Progenitor cell of endocrine pancreas (in vitro differentiated cells): ENCODE measurements at regions not wholly inside any gene's neighbourhood (a gene's known extent, or its start where the extent isn't known, plus 50 kb on each side); places are given as distances from the start of the nearest gene placed in this dataset.

Experiments used
- DNase-seq: peaks from one replicate; pipeline ENCODE4 v3.0.0; 2021; ENCODE audit warnings: low spot score; ENCODE audit not compliant: unreplicated experiment
- H3K27ac Mint-ChIP-seq: 2 replicates; pipeline ENCODE4 v1.8.0; 2021; ENCODE audit warnings: mild to moderate bottlenecking, moderate library complexity, mixed read lengths
- H3K27me3 Mint-ChIP-seq: 2 replicates; pipeline ENCODE4 v1.8.0; 2021; ENCODE audit warnings: mixed read lengths
- H3K36me3 Mint-ChIP-seq: 2 replicates; pipeline ENCODE4 v1.8.0; 2022; ENCODE audit warnings: mixed read lengths; ENCODE audit not compliant: insufficient read depth
- H3K4me1 Mint-ChIP-seq: 2 replicates; pipeline ENCODE4 v1.8.0; 2021; ENCODE audit warnings: low read depth, mixed read lengths
- H3K4me3 Mint-ChIP-seq: 2 replicates; pipeline ENCODE4 v1.8.0; 2021; ENCODE audit warnings: low read depth, mild to moderate bottlenecking, moderate library complexity, mixed read lengths
- H3K9me3 Mint-ChIP-seq: 2 replicates; pipeline ENCODE4 v1.8.0; 2021; ENCODE audit warnings: low read depth, mixed read lengths
- CTCF ChIP-seq: fragments of 200-600 bp; sonication (generic); IDR thresholded peaks from one replicate; pipeline ENCODE4 v1.5.0; 2021; ENCODE audit warnings: antibody characterized with exemption, mild to moderate bottlenecking; ENCODE audit not compliant: unreplicated experiment

DNA sequence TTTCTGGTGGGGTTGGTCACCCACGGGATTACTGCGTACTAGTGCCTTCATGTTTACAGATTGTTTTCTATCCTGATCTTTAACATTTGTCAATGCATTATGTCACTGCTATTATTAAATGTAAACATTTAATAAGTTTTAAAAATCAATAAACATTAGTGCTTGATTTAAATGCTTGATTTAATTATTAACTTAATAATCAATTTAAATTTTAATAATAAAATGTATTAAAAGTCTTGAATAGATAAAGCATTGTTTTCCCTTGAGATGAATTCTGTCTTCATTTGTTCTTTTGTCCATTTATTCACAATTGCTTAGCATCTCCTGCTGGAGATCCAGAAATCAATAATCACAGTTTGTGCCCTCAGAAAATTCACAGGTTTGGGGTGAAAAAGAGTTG, 201.8 kb upstream of the HDAC9 start:
- H3K36me3 Mint-ChIP-seq, result no peaks in the 10 kb centered on the region
- DNase-seq, result no peak
- no peaks in the 10 kb centered on the region for H3K27me3 Mint-ChIP-seq
- H3K4me3 Mint-ChIP-seq, result no peak overlapping the region
- no peak for TF ChIP-seq CTCF
- no peak overlapping the region for H3K27ac Mint-ChIP-seq
- H3K9me3 Mint-ChIP-seq, result no peaks in the 10 kb centered on the region
- no peaks in the 10 kb centered on the region for H3K4me1 Mint-ChIP-seq

DNA sequence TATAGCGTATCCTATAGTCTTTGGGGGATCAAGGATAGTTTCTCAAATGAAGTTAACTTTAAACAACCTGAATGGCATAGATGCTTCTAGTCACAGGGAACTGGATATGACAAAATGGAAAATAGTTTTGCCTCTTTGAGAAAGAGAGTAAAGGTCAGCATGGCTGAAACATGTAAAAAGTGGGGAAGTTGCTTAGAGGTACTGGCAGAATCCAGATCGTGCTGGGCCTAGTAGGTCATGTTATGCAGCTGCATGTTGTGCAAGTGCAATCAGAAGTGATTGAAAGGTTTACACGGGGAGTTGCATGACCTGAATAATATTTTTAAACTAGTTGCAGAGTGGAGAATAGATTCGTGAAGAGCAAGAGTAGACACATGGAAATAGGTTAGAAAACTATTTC, 201.1 kb upstream of the HDAC9 start:
- no peaks in the 10 kb centered on the region for H3K9me3 Mint-ChIP-seq
- no peak overlapping the region for H3K4me3 Mint-ChIP-seq
- no peak for TF ChIP-seq CTCF
- H3K27ac Mint-ChIP-seq, result no peak overlapping the region
- H3K27me3 Mint-ChIP-seq, result no peaks in the 10 kb centered on the region
- no peaks in the 10 kb centered on the region for H3K4me1 Mint-ChIP-seq
- DNase-seq, result no peak
- no peaks in the 10 kb centered on the region for H3K36me3 Mint-ChIP-seq

- DNase-seq, result no peak
- no peaks in the 10 kb centered on the region for H3K4me1 Mint-ChIP-seq
- no peak overlapping the region for H3K4me3 Mint-ChIP-seq
- H3K27ac Mint-ChIP-seq, result no peak overlapping the region
- no peaks in the 10 kb centered on the region for H3K27me3 Mint-ChIP-seq
- TF ChIP-seq CTCF, result no peak
- no peaks in the 10 kb centered on the region for H3K9me3 Mint-ChIP-seq
- H3K36me3 Mint-ChIP-seq, result no peaks in the 10 kb centered on the region
Observed at GRCh38 chr7:18295781-18296423, 199.6 kb upstream of the HDAC9 start.

GRCh38 chr7:18302097-18302496, 193.5 kb upstream of the HDAC9 start:
- TF ChIP-seq CTCF, result no peak
- Mint-ChIP-seq H3K27me3 (no peaks in the 10 kb centered on the region), H3K4me1 (no peaks in the 10 kb centered on the region), H3K27ac (no peak overlapping the region), H3K36me3 (no peaks in the 10 kb centered on the region), H3K4me3 (no peak overlapping the region), H3K9me3 (no peaks in the 10 kb centered on the region)
- DNase-seq, result no peak

- H3K27ac Mint-ChIP-seq, result no peak overlapping the region
- no peak for TF ChIP-seq CTCF
- DNase-seq, result no peak
- no peaks in the 10 kb centered on the region for H3K4me1 Mint-ChIP-seq
- H3K4me3 Mint-ChIP-seq, result no peak overlapping the region
- no peaks in the 10 kb centered on the region for H3K9me3 Mint-ChIP-seq
- H3K27me3 Mint-ChIP-seq, result no peaks in the 10 kb centered on the region
- no peaks in the 10 kb centered on the region for H3K36me3 Mint-ChIP-seq
Observed at GRCh38 chr7:18305866-18306265, 189.7 kb upstream of the HDAC9 start.
